NCI-H1048 (cell line): ENCODE measurements at regions not wholly inside any gene's neighbourhood (a gene's known extent, or its start where the extent isn't known, plus 50 kb on each side); places are given as distances from the start of the nearest gene placed in this dataset.

ENCODE experiments used
- DNase-seq: peaks from one replicate; lab custom pipeline; 2025; lab: John Stamatoyannopoulos, UW

- DNase-seq = no peak
Observed at GRCh38 chr1:217373761-217374701, 256.9 kb downstream of the GPATCH2 start.

GRCh38 chr1:217372049-217372970, 258.6 kb downstream of the GPATCH2 start:
- no peak for DNase-seq

- no peak for DNase-seq
Observed at GRCh38 chr1:217370757-217371156, 260.1 kb downstream of the GPATCH2 start.

- no peak for DNase-seq
Observed at GRCh38 chr1:217369996-217370551, 260.8 kb downstream of the GPATCH2 start.

- DNase-seq = peak; percentile 17
Observed at GRCh38 chr1:217369271-217369981, 261.5 kb downstream of the GPATCH2 start.

GRCh38 chr1:217364220-217364619, 266.7 kb downstream of the GPATCH2 start:
- no peak for DNase-seq

GRCh38 chr1:217363319-217363718, 267.6 kb downstream of the GPATCH2 start:
- no peak for DNase-seq

GRCh38 chr1:217360510-217360909, 270.4 kb downstream of the GPATCH2 start:
- DNase-seq = no peak

GRCh38 chr1:217354895-217355294, 276.0 kb downstream of the GPATCH2 start:
- DNase-seq = no peak

GRCh38 chr1:217348960-217349664, 281.8 kb downstream of the GPATCH2 start:
- no peak for DNase-seq

GRCh38 chr1:217344712-217345111, 286.2 kb downstream of the GPATCH2 start:
- DNase-seq = no peak

- no peak for DNase-seq
Observed at GRCh38 chr1:217343907-217344306, 287.0 kb downstream of the GPATCH2 start.

GRCh38 chr1:217342105-217342504, 288.8 kb downstream of the GPATCH2 start:
- DNase-seq = no peak

- no peak for DNase-seq
Observed at GRCh38 chr1:217336724-217337123, 294.2 kb downstream of the GPATCH2 start.

GRCh38 chr1:217333939-217334338, 297.0 kb downstream of the GPATCH2 start:
- DNase-seq = peak; percentile 32

GRCh38 chr1:217332431-217333065, 298.3 kb downstream of the GPATCH2 start:
- no peak for DNase-seq

GRCh38 chr1:217331698-217332097, 299.2 kb downstream of the GPATCH2 start:
- DNase-seq = no peak

- no peak for DNase-seq
Observed at GRCh38 chr1:217327901-217328300, 303.0 kb downstream of the GPATCH2 start.

- no peak for DNase-seq
Observed at GRCh38 chr1:217322834-217323233, 308.1 kb downstream of the GPATCH2 start.

GRCh38 chr1:217315346-217315745, 315.5 kb downstream of the GPATCH2 start:
- no peak for DNase-seq

- DNase-seq = no peak
Observed at GRCh38 chr1:217313096-217313495, 317.8 kb downstream of the GPATCH2 start.
